ENCODE measurements at regions not wholly inside any gene's neighbourhood (a gene's known extent, or its start where the extent isn't known, plus 50 kb on each side); places are given as distances from the start of the nearest gene placed in this dataset.
"Not testable (repeated sequence)": the region's sequence is repeated elsewhere in the genome, so short reads cannot be mapped to it uniquely, and the experiment has no call there.

DNA sequence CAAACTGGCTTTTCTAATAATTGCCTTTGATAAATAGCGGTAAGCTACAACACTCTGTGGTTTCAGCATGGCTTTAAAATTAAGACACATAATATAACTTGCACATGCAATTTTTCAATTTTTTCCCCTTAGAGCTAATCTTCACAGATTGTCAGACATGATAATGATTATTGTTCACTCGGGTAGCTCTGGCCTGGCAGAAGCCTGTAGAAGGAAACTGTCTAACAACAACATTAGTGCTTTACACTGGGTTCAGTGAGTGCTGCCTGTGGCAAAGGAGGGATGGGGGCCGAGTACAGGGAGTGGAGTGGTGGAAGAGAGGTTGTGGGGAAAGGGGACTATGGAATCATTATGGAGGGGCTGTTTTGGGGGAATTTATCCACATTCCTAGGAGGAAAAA, 67.2 kb upstream of the AUTS2 start:
- 56% methylated on average over 3 of the region's 3 CpGs for WGBS
- intact Hi-C loops (cut with DNase I), result no loop called here
- Histone ChIP-seq H3K27me3 (replicated peaks; ENCODE audit: insufficient read depth) (no peaks in the 10 kb centered on the region), H3K27ac (no peak overlapping the region), H3K9me3 (no peaks in the 10 kb centered on the region), H3K36me3 (no peaks in the 10 kb centered on the region), H3K4me1 (replicated peaks) (no peaks in the 10 kb centered on the region), H3K4me3 (no peak overlapping the region)
- DNase-seq (ENCODE audit: low spot score), result no peak
- TF ChIP-seq, protein P1, sequence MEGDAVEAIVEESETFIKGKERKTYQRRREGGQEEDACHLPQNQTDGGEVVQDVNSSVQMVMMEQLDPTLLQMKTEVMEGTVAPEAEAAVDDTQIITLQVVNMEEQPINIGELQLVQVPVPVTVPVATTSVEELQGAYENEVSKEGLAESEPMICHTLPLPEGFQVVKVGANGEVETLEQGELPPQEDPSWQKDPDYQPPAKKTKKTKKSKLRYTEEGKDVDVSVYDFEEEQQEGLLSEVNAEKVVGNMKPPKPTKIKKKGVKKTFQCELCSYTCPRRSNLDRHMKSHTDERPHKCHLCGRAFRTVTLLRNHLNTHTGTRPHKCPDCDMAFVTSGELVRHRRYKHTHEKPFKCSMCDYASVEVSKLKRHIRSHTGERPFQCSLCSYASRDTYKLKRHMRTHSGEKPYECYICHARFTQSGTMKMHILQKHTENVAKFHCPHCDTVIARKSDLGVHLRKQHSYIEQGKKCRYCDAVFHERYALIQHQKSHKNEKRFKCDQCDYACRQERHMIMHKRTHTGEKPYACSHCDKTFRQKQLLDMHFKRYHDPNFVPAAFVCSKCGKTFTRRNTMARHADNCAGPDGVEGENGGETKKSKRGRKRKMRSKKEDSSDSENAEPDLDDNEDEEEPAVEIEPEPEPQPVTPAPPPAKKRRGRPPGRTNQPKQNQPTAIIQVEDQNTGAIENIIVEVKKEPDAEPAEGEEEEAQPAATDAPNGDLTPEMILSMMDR (IDR thresholded peaks at IDR 0.05), result no peak
- TF ChIP-seq POLR2AphosphoS5 (IDR thresholded peaks at IDR 0.05), result no peak
- no peak for TF ChIP-seq POLR2A (IDR thresholded peaks at IDR 0.05)

DNA sequence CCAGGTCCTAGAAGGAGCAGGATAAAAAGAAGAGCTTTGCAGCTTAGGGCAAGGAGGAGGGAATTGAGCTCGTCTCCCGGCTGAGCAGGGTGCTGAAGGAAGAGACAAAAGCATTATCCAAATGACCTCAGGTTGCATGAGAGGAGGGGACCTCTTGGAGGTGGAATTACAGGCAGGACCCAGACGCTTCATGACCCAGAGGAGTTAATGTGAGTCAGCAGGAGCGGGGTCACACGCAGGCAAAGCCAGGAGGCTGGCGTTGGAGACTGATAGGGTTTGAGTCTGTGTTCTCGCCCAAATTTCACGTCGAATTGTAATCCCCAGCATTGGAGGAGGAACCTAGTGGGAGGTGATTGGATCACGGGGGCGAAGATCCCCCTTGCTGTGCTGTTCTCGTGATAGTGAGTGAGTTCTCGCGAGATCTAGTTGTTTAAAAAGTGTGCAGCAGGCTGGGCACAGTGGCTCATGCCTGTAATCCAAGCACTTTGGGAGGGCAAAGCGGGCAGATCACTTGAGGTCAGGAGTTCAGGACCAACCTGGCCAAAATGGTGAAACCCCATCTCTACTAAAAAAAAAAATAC, 63.7 kb upstream of the AUTS2 start:
- Histone ChIP-seq H3K36me3 (no peaks in the 10 kb centered on the region), H3K27ac (no peak overlapping the region), H3K4me1 (replicated peaks) (no peaks in the 10 kb centered on the region), H3K4me3 (no peak overlapping the region), H3K27me3 (replicated peaks; ENCODE audit: insufficient read depth) (no peaks in the 10 kb centered on the region), H3K9me3 (no peaks in the 10 kb centered on the region)
- 65% methylated on average over 15 of the region's 15 CpGs for WGBS
- DNase-seq (ENCODE audit: low spot score), result no peak
- intact Hi-C loops (cut with DNase I), result no loop called here
- no peak for TF ChIP-seq POLR2AphosphoS5 (IDR thresholded peaks at IDR 0.05)
- TF ChIP-seq, protein P1 (IDR thresholded peaks at IDR 0.05), result no peak
- no peak for TF ChIP-seq POLR2A (IDR thresholded peaks at IDR 0.05)

DNA sequence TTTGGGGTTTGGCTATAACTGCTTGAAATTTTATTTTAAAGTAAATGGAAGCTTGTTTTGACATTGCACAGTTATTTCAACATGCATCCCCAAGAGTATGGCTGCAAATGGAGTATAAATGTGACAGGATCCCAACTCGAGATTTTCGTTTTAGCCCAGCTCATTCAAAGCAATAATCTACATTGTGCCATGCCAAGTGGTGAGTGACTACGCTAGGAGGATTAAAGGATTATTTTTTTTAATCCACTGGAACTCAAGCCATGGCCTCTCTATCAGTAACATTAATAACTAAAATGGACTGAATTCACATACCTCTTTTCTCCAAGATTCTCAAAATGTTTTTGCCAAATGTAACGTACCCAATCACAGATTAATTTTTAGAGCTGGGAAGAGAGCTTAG, 60.6 kb upstream of the AUTS2 start:
- TF ChIP-seq POLR2A (IDR thresholded peaks at IDR 0.05), result no peak
- no peak for TF ChIP-seq POLR2AphosphoS5 (IDR thresholded peaks at IDR 0.05)
- TF ChIP-seq, protein P1 (IDR thresholded peaks at IDR 0.05), result no peak
- H3K27ac ChIP-seq, result no peak overlapping the region
- H3K27me3 ChIP-seq (replicated peaks; ENCODE audit: insufficient read depth), result no peaks in the 10 kb centered on the region
- WGBS, result 95% methylated on average over 4 of the region's 4 CpGs
- no peaks in the 10 kb centered on the region for H3K4me1 ChIP-seq (replicated peaks)
- H3K9me3 ChIP-seq, result no peaks in the 10 kb centered on the region
- intact Hi-C loops (cut with DNase I), result no loop called here
- no peaks in the 10 kb centered on the region for H3K36me3 ChIP-seq
- no peak for DNase-seq (ENCODE audit: low spot score)
- H3K4me3 ChIP-seq, result no peak overlapping the region

DNA sequence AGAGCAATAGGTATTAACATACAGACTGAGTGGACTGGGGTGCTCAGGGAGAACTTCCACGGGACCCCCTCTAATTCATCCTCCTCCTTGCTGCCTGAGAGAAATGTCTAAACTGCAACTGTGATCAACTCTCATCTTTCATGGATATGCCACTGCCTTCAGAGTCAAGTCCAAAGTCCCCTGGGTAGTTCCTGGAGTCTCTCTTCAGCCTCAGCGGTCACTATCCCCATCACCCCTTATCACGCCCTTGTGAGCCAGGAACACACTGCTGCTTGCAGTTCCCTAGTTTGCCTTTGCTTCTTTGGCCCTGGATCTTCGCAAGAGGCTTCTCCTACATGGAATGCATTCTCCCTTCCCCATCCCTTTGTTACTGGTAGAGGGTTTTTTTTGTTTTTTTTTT, 58.7 kb upstream of the AUTS2 start:
- DNase-seq (ENCODE audit: low spot score), result no peak
- intact Hi-C loops (cut with DNase I), result no loop called here
- no peaks in the 10 kb centered on the region for H3K36me3 ChIP-seq
- H3K27ac ChIP-seq, result no peak overlapping the region
- H3K27me3 ChIP-seq (replicated peaks; ENCODE audit: insufficient read depth), result no peaks in the 10 kb centered on the region
- no peaks in the 10 kb centered on the region for H3K4me1 ChIP-seq (replicated peaks)
- 91% methylated on average over 4 of the region's 4 CpGs for WGBS
- H3K9me3 ChIP-seq, result no peaks in the 10 kb centered on the region
- H3K4me3 ChIP-seq, result no peak overlapping the region
- TF ChIP-seq POLR2A (IDR thresholded peaks at IDR 0.05), result no peak
- no peak for TF ChIP-seq POLR2AphosphoS5 (IDR thresholded peaks at IDR 0.05)
- TF ChIP-seq, protein P1 (IDR thresholded peaks at IDR 0.05), result no peak

DNA sequence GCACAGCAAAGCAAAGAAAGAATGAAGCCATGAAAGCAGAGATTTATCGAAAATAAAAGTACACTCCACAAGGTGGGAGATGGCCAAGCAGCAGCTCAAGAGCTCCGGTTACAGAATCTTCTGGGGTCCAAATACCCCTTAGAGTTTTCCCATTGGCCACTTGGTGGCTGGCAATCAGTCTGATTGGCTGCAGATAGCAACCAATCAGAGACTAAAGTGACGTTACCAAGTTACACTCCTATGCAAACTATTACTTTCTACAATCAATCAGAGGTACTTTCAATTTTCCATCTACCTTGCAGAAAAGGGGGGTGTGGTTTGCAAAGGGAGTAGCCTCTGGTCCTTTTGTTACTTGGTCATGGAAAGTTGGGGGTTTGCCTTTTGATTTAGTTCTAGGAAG, 58.0 kb upstream of the AUTS2 start:
- H3K27me3 ChIP-seq (replicated peaks; ENCODE audit: insufficient read depth), result no peaks in the 10 kb centered on the region
- H3K4me1 ChIP-seq (replicated peaks), result no peaks in the 10 kb centered on the region
- DNase-seq (ENCODE audit: low spot score), result no peak
- WGBS, result 94% methylated on average over 3 of the region's 3 CpGs
- TF ChIP-seq POLR2AphosphoS5 (IDR thresholded peaks at IDR 0.05), result no peak
- intact Hi-C loops (cut with DNase I), result no loop called here
- H3K27ac ChIP-seq, result no peak overlapping the region
- no peaks in the 10 kb centered on the region for H3K36me3 ChIP-seq
- H3K9me3 ChIP-seq, result no peaks in the 10 kb centered on the region
- H3K4me3 ChIP-seq, result no peak overlapping the region

DNA sequence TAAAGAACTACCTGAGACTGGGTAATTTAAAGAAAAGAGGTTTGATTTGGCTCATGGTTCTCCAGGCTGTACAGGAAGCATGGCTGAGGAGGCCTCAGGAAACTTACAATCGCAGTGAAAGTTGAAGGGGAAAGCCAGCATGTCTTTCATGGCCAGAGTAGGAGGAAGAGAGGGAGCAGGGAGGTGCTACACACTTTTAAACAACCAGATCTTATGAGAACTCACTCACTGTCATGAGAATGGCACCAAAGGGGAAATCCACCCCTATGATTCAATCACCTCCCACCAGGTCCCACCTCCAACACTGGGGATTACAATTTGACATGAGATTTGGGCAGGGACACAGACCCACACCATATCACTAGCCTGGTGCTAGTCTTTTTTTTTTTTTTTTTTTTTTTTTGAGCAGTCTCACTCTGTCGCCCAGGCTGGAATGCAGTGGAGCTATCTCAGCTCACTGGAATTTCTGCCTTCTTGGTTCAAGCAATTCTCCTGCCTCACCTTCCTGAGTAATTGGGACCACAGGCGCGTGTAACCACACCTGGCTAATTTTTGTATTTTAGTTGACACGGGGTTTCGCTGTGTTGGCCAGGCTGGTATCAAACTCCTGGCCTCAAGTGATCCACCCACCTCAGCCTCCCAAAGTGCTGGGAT, 56.4 kb upstream of the AUTS2 start:
- H3K27me3 ChIP-seq (replicated peaks; ENCODE audit: insufficient read depth); H3K9me3 ChIP-seq; H3K36me3 ChIP-seq; intact Hi-C loops (cut with DNase I); H3K4me3 ChIP-seq; H3K27ac ChIP-seq; DNase-seq (ENCODE audit: low spot score); H3K4me1 ChIP-seq (replicated peaks): not testable (repeated sequence)
- 84% methylated on average over 6 of the region's 6 CpGs for WGBS
